ENCODE measurements at regions not wholly inside any gene's neighbourhood (a gene's known extent, or its start where the extent isn't known, plus 50 kb on each side); places are given as distances from the start of the nearest gene placed in this dataset.

GRCh38 chr4:156109943-156110900 is 156.6 kb upstream of the CTSO start:
- TF ChIP-seq REST (IDR thresholded peaks at IDR 0.05) (no peak), CTCF (IDR thresholded peaks at IDR 0.05) (no peak), CBX2 (IDR thresholded peaks at IDR 0.05; ENCODE audit: borderline replicate concordance, low read depth) (no peak)

All from A549 (cell line).